GM04504 (cell line): ENCODE measurements at regions not wholly inside any gene's neighbourhood (a gene's known extent, or its start where the extent isn't known, plus 50 kb on each side); places are given as distances from the start of the nearest gene placed in this dataset.
A peak's percentile ranks its signal among the peaks of the same experiment; 100 is the strongest.
"Not testable (repeated sequence)": the region's sequence is repeated elsewhere in the genome, so short reads cannot be mapped to it uniquely, and the experiment has no call there.

Source experiments
- DNase-seq: peaks from one replicate; pipeline ENCODE4 v3.0.0-alpha.2; 2012; ENCODE audit warnings: low read depth

DNA sequence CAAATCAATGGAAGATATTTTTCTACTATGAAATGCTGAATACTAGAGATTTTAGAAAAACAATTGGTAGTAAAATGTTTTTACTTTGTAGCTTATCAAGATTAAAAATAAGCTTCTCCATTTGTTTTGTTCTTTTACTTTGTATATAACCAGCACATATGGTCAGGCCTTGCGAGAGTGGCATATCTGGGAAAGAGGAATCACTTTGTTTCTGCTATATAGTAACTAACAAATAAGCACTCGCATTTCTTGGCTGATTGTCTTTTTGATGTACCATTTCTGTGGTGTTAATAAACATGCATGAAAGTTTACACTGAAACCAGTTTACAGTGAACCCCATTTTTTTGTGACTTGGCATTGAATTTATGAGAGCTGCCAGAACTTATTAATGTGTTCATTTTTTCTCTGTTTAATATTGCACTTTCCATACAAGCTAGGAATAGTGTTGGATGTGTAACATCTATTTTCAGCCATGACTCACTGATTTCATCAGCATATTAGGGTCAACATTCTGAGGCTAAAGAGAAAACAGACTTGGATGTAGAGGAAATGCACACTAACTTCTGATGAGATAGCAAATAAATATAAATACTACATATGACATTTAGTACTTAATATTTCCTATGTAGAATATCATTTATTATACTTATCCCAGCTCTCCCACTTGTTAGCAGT is 635.5 kb downstream of the KCNH5 start:
- peak; percentile 43 for DNase-seq

DNA sequence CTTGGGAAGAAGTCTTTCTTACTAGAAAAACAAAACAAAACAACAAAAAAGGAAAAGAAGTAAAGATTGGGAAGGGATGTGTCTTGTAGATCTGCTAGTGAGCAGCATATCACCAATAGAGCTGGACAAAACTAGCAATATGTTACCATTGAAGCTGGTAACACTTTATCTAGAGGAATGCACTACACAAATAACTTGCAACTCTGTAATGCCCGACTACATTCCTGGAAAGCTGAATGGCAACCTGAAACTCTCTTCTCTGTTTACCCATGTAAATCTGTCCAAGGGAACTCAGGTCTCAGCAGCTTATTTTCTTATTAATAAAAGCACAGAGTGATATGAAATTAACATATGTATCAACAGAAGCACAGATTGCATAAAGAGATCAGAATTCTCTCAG is 624.4 kb downstream of the KCNH5 start:
- DNase-seq = no peak

DNA sequence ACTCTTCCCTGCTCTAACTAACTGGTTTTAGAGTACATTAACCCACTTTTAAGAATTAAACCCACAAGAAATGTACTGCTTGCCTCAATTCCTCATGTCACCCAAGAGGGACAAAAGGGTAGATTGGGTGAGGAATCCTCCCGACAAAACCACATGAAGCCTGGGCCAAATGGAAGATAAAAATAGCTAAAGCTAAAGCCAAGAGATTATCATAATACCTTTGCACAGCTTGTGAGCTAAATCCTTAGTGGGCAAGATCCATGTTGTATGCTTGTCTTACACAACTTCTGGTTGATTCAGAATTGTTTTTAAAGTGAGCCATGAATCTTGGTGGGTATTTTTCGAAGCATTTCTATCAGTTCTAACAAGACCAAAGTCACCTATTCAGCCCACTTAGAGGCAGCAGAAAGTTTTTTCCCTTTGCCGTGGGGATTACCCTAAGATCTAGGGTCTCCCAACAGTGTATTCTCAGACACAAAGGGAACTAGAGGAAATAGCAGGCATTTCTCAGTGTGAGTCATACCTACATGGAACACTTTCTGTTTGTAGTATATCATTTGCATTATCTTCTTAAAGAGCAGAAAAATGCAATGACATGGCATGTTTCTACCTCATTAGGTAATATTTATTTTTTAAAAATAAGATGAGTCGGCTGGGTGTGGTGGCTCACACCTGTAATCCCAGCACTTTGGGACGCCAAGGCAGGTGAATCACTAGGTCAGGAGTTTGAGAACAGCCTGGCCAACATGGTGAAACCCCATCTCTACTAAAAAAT is 616.6 kb downstream of the KCNH5 start:
- no peak for DNase-seq

DNA sequence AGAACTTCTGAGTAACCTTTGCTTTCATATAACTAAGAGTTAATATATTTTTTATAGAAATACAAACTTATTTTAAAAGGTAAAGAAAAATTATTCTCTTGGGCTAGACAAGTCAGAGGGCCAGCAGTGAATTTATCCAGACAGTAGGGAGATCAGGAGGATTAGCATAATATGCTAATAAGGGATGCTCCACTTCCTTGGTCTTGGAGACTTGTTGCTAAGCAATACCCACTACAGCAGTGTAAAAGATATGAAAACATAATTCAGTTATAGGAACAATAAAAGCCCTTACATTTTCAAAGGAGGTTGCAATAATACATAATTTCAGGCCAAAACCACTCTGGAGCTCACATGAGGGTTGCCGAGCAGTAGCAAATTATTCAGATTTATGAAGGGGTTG is 615.6 kb downstream of the KCNH5 start:
- no peak for DNase-seq

DNA sequence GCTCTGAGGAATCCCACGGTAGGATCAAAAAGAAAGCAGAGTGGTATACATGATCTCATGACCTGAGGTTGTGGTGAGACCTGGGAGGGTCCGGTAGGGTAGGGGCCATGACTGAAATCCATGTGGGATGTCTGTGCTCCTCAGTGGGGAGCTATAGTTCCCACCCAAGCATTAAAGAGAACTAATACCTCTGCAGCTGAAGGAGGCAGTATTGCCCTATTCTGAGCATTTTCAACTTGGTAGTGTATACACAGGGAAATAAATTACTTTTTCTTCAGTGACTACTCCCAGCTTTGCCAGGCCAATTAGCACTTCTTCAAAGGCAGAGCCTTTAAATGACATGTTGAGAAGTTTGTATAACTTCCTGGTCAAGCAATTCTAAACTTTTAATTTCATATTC is 613.8 kb downstream of the KCNH5 start:
- DNase-seq = no peak

DNA sequence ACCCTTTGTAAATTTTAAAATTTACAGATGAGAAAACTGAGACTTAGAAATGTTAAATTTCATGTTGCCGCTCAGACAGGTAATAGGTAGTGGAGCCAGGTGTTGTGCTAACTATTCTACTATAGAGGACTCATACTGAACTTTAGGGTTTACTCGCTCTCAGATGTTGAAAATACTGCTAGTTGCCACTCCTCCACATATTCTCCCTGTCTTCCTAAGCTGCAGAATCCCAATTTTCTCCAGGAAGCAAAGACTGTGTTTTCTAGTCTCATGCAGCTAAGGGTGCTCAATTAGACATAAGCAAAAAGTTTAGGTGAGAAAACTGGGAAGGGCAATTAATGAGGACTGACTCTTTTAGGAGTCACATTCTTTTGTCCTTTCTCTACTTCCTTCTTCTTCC is 612.3 kb downstream of the KCNH5 start:
- DNase-seq = no peak

DNA sequence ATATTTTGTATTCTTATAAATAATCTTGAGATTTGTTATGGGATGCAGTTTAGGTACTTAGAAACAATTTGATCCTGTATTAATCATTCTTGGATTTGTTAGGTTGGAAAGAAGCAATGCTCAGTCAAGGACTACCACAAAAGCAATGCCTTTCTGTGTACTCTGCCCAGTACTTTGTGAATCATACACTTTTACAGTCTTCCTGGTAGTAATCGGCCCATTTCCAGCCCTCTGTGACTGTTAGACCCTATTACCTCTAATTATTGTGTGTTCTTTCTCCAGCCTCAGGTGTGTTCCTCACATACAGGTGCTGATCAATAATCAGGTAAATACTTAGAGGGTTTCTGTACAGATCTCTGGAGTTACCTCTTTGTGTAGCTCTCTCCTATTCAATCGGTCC is 609.0 kb downstream of the KCNH5 start:
- no peak for DNase-seq

DNA sequence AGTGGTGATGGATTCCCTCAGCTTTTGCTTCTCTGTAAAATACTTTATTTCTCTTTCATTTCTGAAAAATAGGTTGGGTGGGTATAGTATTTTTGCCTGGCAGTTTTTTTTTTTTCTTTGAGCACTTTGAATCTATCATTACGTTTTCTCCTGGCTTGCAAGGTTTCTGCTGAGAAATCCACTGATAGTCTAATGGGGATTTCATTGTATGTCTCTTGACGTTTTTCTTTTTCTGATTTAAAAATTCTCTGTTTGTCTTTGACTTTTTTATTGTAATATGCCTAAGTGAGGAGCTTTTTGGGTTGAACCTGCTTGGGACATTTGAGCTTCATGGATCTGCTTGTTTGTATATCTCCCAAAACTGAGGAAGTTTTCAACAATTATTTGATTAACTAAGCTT is 606.0 kb downstream of the KCNH5 start:
- DNase-seq = no peak

DNA sequence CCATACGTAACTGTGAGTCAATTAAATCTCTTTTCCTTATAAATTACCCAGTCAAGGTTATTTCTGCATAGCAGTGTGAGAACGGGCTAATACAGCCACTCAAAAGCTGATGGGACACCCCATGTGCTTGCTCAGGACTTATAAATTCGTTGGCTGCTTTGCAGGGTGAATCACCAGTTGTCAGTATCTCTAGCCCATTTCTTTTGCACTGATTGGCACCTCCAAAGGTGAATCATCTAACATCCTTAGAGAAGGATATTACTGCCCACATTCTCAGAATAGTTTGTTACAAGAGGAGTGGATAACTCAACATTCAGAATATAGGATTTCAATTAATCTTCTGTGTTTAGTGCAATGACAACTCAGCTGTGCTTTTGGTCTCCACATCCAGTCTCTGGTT is 601.5 kb downstream of the KCNH5 start:
- peak; percentile 66 for DNase-seq

DNA sequence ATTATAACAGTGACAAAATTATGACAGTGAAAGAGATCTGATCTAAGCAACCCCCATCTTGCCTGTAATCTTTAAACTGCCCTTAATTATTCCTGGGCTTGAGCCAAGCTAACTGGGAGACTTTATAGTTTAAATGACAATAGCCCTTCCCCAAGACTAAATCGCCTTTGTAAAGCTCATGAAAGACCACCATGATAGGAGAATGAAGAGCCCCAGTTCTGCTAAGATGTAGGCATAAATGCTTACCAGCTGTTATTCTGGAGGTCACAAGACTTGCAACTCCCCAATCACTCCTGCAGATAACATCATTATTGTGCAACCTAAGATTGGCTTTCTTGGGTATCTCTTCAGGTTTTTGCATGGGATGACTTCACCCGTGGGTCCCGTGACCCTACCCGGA is 599.7 kb downstream of the KCNH5 start:
- no peak for DNase-seq

DNA sequence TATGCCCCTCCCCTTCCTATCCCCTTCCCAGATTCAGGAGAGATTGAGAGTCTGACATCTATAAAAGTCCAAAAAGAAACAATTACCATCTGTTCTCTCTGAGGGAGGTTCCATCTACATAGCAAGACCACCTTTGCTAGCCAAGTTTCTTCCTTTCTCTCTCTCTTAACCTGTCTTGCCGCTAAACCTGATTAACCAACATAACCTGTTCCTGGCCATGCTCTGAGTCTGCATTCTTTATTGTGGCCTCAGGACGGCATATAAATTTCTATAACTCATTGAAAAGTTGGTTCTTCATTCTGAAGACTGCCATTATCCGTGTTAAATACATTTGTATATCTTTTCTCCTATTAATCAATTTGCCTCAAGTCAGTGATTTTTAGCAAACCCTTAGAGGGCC is 594.0 kb downstream of the KCNH5 start:
- no peak for DNase-seq

DNA sequence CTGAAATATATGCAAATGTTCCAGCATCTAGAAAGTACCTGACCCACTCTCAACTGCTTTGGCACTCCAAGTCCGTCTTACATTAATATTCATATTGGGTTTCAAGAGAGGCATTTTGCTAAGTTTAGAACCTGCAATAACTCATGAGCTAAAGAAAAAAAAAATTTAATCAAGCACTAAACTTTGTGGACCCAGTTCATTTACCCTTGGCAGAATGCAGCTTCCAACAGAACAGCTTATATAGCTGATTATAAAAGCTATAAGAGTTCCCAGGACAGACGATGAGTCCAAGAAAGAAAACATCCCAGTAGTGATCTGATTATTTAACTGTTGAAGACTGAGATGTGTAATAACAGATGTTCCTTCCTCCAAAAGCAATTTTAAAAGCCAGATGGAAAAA is 592.0 kb downstream of the KCNH5 start:
- no peak for DNase-seq

DNA sequence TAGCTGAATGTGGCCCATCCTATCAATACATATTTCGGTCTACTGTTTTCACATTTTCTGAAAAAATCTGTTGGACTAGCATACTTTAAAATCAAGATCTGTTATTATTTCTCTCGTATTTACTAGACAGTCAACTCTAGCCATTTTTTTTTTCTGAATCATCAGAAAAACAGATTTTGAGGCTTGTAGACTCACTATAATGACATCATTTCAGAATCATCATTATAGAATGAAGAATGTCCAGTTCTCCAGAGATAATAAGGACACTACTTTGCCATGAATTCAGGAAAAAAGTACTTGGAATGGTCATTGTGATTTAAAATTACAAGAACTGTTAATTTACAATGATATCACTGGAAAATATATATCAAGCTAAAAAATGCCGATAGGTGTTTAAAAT is 589.8 kb downstream of the KCNH5 start:
- no peak for DNase-seq

DNA sequence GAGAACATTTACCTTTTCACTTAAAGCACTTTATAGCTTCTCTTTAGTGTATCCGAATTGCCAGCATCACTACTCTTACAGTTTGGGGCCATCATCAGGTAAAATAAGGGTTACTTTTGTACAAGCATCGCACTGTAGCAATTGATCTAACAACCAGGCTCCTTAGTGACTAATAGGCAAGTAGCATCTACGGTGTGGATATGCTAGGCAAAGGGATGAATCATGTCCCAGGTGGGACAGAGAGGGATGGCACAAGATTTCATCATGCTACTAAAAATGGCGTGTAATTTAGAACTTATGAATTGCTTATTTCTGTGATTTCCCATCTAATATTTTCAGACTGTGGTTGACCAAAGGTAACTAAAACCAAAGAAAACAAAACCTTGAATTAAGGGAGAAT is 582.3 kb downstream of the KCNH5 start:
- DNase-seq = no peak

DNA sequence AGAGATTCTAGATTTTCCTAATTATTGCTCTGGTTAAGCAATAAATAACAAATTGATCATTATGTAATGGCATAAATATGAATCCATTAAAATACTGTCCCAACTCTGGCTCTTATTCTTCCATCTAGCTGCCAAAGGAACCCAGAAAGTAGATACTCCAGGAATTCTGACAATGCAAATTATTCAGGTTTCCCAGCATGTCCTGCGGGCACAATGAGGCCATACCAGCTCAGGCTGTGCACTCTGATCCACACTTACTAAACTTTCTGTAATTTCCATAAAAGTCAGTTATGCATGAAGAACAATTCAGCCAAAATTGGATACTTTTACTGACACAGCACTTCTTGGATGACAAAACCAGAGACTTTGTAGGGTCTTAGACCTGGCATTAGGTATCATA is 576.3 kb downstream of the KCNH5 start:
- no peak for DNase-seq

DNA sequence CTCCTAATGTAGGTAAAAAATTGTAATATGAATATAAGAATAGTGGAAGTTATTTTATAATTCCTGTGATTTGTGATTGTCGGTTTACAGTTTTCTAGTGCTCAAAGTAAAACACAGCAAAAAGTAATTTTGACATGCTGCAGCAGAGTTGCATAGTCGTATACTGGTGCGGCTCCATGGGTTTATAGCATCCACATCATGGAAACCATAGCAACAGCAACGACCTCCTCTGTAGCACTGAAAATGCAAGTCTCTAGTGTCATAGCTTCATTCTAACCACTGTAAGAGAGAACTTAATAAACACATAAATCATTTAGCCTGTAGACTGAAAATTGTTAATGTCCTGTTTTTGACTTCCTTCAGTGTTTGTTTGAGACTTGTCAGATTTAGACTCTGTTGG is 574.3 kb downstream of the KCNH5 start:
- DNase-seq = no peak

DNA sequence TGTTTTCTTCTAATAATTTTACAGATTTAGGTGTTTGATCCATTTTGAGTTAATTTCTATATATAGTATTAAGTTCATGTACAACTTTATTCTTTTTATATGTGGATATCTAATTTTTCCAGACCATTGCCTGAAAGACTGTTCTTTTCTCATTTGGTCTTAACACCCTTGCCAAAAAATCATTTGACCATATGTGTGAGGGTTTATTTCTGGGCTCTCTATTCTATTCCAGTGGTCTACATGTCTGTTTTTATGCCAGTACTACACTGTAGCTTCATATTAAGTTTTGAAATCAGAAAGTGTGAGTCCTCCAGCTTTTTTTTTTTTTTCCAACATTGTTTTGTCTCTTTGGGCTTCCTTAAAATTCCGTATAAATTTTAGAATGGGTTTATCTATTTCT is 554.1 kb downstream of the KCNH5 start:
- DNase-seq = no peak

DNA sequence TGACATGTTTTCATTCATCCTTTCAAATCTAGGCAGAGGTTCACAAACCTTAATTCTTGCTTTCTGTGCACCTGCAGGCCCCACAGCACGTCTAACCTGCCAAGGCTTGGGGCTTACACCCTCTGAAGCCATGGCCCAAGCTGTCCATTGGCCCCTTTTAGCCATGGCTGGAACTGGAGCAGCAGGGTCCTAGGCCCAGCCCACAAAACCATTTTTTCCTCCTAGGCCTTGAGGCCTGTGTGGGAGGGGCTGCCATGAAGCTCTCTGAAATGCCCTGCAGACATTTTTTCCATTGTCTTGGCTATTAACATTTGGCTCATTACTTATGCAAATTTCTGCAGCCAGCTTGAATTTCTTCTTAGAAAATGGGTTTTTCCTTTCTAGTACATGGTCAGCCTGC is 547.5 kb downstream of the KCNH5 start:
- DNase-seq = no peak

DNA sequence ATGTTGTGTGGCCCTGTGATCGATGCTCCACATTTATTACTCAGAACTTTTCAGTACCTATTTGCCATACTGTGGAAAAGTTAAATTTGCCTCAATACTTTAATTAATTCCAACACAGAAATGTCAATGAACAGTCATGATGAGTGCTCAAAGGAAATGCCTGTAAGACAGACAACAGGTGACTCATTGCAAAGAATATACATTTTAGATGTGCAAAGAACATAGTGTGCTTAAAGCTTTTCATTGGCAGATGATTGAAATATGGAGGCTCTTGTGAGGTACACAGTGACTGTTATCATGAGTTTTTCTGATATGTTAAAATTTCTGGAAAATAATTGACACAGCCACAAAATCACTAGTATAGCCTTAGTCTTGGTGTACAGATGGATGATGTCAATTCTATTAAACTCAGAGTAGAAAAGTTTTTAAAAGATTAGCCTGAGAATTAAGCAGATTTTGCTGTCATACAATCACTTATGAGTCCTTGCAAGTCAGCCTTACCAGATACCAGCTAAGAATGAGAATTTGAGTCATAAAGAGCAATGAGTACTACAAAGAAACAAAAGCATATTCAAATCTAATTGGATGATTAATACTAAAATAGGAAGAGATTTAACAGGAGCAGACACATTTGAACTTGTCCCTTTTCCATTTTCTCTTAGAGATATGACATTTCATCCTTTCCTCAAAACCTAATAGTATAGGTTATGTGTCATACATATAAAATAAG is 544.1 kb downstream of the KCNH5 start:
- no peak for DNase-seq

DNA sequence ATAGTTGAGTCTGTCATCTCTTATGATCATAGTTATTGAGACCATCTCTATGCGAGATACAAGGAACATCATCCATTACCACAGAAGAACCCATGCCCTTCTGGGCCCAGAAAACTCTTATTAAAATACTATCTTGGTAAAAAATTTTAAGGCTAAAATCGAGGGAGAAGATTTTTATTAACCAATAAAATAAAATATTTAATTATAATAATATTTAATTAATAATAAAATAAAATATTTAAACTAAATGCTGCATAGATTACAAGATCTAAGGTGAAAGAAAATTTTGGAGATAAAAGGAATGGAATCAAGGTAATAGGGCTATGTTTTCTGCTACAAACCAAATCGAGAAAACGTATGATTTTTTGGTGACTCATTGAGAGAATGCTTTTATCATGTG is 540.2 kb downstream of the KCNH5 start:
- DNase-seq = no peak

DNA sequence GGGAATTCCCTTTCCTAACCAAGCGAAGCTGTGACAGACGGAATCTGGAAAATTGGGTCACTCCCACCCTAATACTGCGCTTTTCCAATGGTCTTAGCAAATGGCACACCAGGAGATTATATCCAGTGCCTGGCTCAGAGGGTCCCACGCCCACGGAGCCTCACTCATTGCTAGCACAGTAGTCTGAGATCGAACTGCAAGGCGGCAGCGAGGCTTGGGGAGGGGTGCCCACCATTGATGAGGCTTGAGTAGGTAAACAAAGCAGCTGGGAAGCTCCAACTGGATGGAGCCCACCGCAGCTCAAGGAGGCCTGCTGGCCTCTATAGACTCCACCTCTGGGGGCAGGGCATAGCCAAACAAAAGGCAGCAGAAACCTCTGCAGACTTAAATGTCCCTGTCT is 523.9 kb downstream of the KCNH5 start:
- DNase-seq = not testable (repeated sequence)

DNA sequence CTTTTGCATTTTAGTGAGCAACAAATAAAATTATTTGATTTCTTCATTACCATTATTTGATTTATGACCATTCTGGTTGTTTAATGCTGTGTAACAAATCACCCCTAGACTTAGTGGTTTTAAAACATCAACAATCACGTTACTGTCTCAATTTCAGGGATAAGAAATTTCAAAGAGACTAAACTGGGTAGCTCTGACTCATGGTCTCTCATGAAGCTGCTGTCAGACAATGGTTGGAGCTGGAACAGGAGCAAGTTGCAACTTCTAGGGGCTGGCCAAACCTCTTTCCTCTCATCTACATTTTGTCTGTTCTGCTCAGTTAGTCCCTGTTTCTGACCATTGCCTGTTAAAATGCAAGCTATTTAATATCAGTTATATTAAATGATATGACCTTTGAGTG is 517.0 kb downstream of the KCNH5 start:
- DNase-seq = no peak

DNA sequence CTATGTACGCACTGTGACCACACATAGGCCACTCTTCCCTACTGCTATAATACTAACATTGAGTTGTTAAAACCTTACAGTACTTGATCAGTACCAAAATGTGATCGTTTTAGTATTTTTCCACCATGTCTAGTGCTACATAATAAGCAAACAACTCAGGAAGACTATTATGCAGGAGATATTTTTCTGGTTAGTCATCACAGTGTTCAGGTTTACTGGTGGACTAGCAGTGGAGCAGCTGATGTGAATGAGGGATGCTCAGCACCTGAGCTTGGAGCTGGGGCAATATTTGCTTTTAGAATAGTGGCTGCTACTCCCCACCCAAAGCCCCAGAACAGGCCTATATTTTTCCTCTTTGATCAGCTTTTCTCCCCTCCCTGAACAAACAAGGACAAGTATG is 513.1 kb downstream of the KCNH5 start:
- no peak for DNase-seq
